HFFc6 (cell line): ENCODE measurements at regions not wholly inside any gene's neighbourhood (a gene's known extent, or its start where the extent isn't known, plus 50 kb on each side); places are given as distances from the start of the nearest gene placed in this dataset.

Experiments used
- DNase-seq: peaks from one replicate; pipeline ENCODE4 v3.0.0-alpha.2; 2018
- H3K27ac Mint-ChIP-seq: 2 replicates; pipeline ENCODE4 v1.8.0; 2020; ENCODE audit warnings: mild to moderate bottlenecking, mixed read lengths
- H3K27me3 Mint-ChIP-seq: 2 replicates; pipeline ENCODE4 v1.8.0; 2021; ENCODE audit warnings: mild to moderate bottlenecking, moderate library complexity, mixed read lengths; ENCODE audit not compliant: insufficient read depth
- H3K36me3 Mint-ChIP-seq: 2 replicates; pipeline ENCODE4 v1.8.0; 2021; ENCODE audit warnings: low read depth, mixed read lengths
- H3K4me1 Mint-ChIP-seq: 2 replicates; pipeline ENCODE4 v1.8.0; 2020; ENCODE audit warnings: low read depth, mixed read lengths
- H3K4me3 Mint-ChIP-seq: 2 replicates; pipeline ENCODE4 v1.8.0; 2020; ENCODE audit warnings: mild to moderate bottlenecking, moderate library complexity, mixed read lengths
- H3K9me3 Mint-ChIP-seq: 2 replicates; pipeline ENCODE4 v1.8.0; 2020; ENCODE audit warnings: mild to moderate bottlenecking, mixed read lengths
- TF ChIP-seq, protein P1 (sequence below): fragments of 200-600 bp; sonication (generic); IDR thresholded peaks from 2 replicates; pipeline ENCODE4 v1.5.0; 2021; ENCODE audit warnings: antibody characterized with exemption, mild to moderate bottlenecking

DNA sequence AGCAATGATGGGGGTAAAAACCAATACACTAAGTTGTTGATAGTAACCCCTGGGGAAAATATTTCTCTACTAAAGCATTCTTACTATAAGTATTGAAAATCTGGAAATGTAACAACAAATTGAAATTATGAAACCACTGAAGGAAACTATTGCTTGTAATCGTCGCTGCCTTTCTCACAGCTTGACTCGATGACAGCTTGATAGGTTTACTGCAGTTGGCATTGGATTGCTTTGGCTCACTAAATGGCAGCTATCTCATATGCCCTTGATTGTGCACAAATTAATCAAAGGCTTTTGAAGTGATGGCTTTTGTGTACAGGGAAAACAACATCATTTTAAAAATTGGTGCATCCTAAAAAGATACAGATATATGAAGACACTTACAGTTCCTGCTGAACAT is 419.6 kb upstream of the TENM3 start:
- TF ChIP-seq, protein P1, sequence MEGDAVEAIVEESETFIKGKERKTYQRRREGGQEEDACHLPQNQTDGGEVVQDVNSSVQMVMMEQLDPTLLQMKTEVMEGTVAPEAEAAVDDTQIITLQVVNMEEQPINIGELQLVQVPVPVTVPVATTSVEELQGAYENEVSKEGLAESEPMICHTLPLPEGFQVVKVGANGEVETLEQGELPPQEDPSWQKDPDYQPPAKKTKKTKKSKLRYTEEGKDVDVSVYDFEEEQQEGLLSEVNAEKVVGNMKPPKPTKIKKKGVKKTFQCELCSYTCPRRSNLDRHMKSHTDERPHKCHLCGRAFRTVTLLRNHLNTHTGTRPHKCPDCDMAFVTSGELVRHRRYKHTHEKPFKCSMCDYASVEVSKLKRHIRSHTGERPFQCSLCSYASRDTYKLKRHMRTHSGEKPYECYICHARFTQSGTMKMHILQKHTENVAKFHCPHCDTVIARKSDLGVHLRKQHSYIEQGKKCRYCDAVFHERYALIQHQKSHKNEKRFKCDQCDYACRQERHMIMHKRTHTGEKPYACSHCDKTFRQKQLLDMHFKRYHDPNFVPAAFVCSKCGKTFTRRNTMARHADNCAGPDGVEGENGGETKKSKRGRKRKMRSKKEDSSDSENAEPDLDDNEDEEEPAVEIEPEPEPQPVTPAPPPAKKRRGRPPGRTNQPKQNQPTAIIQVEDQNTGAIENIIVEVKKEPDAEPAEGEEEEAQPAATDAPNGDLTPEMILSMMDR: no peak

DNA sequence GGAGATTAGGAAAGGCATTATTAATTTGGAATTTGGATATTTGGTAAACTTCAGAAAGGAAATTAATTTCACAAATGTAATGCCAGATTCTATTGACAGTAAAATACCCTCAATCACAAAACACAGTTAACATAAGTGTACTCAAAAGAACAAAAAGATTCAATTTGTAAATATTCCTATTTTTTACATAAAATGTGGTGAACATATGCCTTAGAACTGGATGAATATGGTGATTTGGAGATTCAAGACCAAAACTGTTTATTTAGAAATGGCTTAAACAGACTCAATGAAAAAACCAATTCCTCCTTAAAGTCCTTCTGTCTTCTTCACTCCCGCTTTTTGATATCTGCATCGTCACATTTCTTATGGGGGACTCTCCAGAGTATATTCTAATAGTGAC is 417.6 kb upstream of the TENM3 start:
- no peaks in the 10 kb centered on the region for H3K36me3 Mint-ChIP-seq
- TF ChIP-seq, protein P1: no peak
- no peak overlapping the region for H3K4me3 Mint-ChIP-seq
- DNase-seq: no peak
- H3K27ac Mint-ChIP-seq: no peak overlapping the region
- H3K4me1 Mint-ChIP-seq: peaks cover 21% of the 10 kb centered on the region
- no peaks in the 10 kb centered on the region for H3K9me3 Mint-ChIP-seq
- H3K27me3 Mint-ChIP-seq: peaks cover 11% of the 10 kb centered on the region; the same call in 1 of the 2 replicates

More for the DNA sequence above, 419.6 kb upstream of the TENM3 start:
- Mint-ChIP-seq H3K9me3 (no peaks in the 10 kb centered on the region), H3K36me3 (no peaks in the 10 kb centered on the region), H3K27ac (no peak overlapping the region), H3K4me3 (no peak overlapping the region), H3K4me1 (peaks cover 22% of the 10 kb centered on the region), H3K27me3 (peaks cover 15% of the 10 kb centered on the region)
- DNase-seq: no peak

DNA sequence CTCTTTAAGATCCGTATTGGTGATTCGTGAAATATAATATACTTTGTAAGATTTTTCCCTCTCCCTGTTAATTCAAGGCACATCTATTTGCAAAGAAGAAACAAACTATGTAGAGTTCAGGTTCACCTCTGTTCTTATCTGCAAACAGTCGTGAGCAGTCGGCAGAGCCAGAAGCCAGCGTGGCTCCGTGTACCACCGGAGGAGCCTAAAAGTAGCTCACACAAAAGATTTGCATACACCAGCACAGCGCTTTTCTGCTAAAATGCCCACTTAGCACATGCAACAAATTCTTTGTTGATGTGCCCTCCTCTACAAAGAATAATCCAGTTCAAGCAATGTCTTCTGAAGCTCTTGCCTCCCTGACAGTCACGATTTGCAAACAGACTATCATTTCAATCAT is 416.0 kb upstream of the TENM3 start:
- peaks cover 4% of the 10 kb centered on the region for H3K4me1 Mint-ChIP-seq
- no peak for DNase-seq
- no peaks in the 10 kb centered on the region for H3K36me3 Mint-ChIP-seq
- no peak overlapping the region for H3K4me3 Mint-ChIP-seq
- TF ChIP-seq, protein P1: no peak
- peaks cover 14% of the 10 kb centered on the region; the same call in 1 of the 2 replicates for H3K27me3 Mint-ChIP-seq
- H3K9me3 Mint-ChIP-seq: no peaks in the 10 kb centered on the region
- no peak overlapping the region for H3K27ac Mint-ChIP-seq

DNA sequence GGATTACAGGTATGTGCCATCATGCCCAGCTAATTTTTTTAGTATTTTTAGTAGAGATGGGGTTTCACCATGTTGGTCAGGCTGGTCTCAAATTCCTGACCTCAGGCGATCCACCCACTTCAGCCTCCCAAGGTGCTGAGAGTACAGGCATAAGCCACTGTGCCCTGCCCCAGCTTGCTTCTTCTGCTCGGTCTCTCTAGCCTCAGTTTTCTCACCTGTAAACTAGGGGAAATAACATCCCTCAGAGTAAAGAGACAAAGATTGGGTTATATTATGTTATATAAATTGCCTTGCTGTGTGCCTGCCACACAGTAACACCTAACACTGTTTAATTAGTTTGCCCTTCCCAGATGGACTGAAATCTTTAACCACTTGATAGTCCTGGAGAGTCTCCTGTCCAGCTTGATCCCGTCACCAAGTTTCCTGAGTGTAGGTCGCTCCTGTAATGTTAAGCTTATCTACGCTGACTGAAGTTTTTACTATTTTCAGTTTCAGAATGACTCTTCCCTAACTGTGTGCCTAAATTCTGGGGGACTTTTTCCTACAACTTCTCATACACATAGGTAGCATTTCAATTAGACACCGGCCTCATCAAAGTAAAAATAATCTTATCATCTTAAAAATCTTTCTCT is 412.7 kb upstream of the TENM3 start:
- H3K27ac Mint-ChIP-seq: no peak overlapping the region
- TF ChIP-seq, protein P1: no peak
- peaks cover 25% of the 10 kb centered on the region; the same call in 1 of the 2 replicates for H3K27me3 Mint-ChIP-seq
- H3K4me1 Mint-ChIP-seq: peaks cover 3% of the 10 kb centered on the region
- no peaks in the 10 kb centered on the region for H3K36me3 Mint-ChIP-seq
- H3K9me3 Mint-ChIP-seq: no peaks in the 10 kb centered on the region
- H3K4me3 Mint-ChIP-seq: no peak overlapping the region
- DNase-seq: no peak

DNA sequence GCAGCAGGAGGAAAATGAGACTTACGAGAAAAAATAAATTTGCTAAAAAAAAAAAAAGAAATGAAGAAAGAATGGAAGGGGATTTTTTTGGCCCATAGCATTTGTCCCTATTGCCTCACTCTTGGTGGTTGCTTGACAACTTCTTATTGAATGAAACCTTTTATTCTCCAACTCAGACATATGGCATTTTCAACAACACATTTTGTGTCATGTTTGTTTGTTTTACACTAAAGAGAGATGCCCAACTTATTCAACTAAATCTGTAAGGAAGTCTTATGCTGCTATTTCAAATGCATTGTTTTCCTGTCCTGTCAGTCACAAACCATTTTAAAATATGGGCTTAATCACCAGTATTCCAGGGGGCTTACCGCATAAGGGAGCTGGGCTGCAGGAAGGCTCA is 409.1 kb upstream of the TENM3 start:
- Mint-ChIP-seq H3K4me1 (peaks cover 5% of the 10 kb centered on the region), H3K9me3 (no peaks in the 10 kb centered on the region), H3K4me3 (no peak overlapping the region), H3K27ac (no peak overlapping the region), H3K36me3 (no peaks in the 10 kb centered on the region), H3K27me3 (peaks cover 14% of the 10 kb centered on the region; the same call in 1 of the 2 replicates)
- TF ChIP-seq, protein P1: no peak
- no peak for DNase-seq
